NB4 (cell line): ENCODE measurements at regions not wholly inside any gene's neighbourhood (a gene's known extent, or its start where the extent isn't known, plus 50 kb on each side); places are given as distances from the start of the nearest gene placed in this dataset.

Experiments
- DNase-seq: peaks from one replicate; pipeline ENCODE4 v3.0.0; 2010; ENCODE audit warnings: low read depth
- H3K4me3 ChIP-seq: one replicate; pipeline ENCODE4 v1.5.1; 2011; ENCODE audit warnings: mild to moderate bottlenecking, low read depth, low read length, moderate library complexity
- CTCF ChIP-seq: IDR thresholded peaks from one replicate; pipeline ENCODE4 v1.5.1; 2012; ENCODE audit warnings: low read depth, low read length
- MAX ChIP-seq: IDR thresholded peaks from 2 replicates; pipeline ENCODE4 v1.6.1; 2011; ENCODE audit warnings: low read depth, low read length
- MYC ChIP-seq: IDR thresholded peaks from 2 replicates; pipeline ENCODE4 v1.6.1; 2011; ENCODE audit warnings: low read depth, low read length
- POLR2A ChIP-seq: IDR thresholded peaks from 2 replicates; pipeline ENCODE4 v1.6.1; 2011; ENCODE audit warnings: mild to moderate bottlenecking; ENCODE audit not compliant: insufficient read length; ENCODE audit errors: extremely low read depth

GRCh38 chr10:111967116-111967515 lies 216.4 kb downstream of the GPAM start:
- TF ChIP-seq MYC = no peak
- no peak for TF ChIP-seq POLR2A
- no peak for TF ChIP-seq CTCF
- no peak for TF ChIP-seq MAX
- no peak for DNase-seq
- no peak overlapping the region for H3K4me3 ChIP-seq

GRCh38 chr10:111967547-111967946 lies 216.0 kb downstream of the GPAM start:
- DNase-seq = no peak
- no peak for TF ChIP-seq MYC
- no peak for TF ChIP-seq CTCF
- no peak for TF ChIP-seq POLR2A
- no peak for TF ChIP-seq MAX
- H3K4me3 ChIP-seq = no peak overlapping the region

GRCh38 chr10:111968647-111969046 lies 214.9 kb downstream of the GPAM start:
- no peak overlapping the region for H3K4me3 ChIP-seq
- no peak for TF ChIP-seq MAX
- TF ChIP-seq CTCF = no peak
- TF ChIP-seq POLR2A = no peak
- no peak for TF ChIP-seq MYC
- peak; percentile 26 for DNase-seq

GRCh38 chr10:111970111-111970510 lies 213.5 kb downstream of the GPAM start:
- TF ChIP-seq POLR2A = no peak
- no peak overlapping the region for H3K4me3 ChIP-seq
- DNase-seq = no peak

GRCh38 chr10:111972109-111972508 lies 211.5 kb downstream of the GPAM start:
- no peak overlapping the region for H3K4me3 ChIP-seq
- TF ChIP-seq POLR2A = no peak
- TF ChIP-seq CTCF = no peak
- no peak for TF ChIP-seq MYC
- TF ChIP-seq MAX = no peak
- DNase-seq = no peak

GRCh38 chr10:111973306-111973705 lies 210.3 kb downstream of the GPAM start:
- H3K4me3 ChIP-seq = no peak overlapping the region
- no peak for DNase-seq
- no peak for TF ChIP-seq MAX
- TF ChIP-seq CTCF = no peak
- no peak for TF ChIP-seq POLR2A
- no peak for TF ChIP-seq MYC
